ENCODE measurements at regions not wholly inside any gene's neighbourhood (a gene's known extent, or its start where the extent isn't known, plus 50 kb on each side); places are given as distances from the start of the nearest gene placed in this dataset.

DNA sequence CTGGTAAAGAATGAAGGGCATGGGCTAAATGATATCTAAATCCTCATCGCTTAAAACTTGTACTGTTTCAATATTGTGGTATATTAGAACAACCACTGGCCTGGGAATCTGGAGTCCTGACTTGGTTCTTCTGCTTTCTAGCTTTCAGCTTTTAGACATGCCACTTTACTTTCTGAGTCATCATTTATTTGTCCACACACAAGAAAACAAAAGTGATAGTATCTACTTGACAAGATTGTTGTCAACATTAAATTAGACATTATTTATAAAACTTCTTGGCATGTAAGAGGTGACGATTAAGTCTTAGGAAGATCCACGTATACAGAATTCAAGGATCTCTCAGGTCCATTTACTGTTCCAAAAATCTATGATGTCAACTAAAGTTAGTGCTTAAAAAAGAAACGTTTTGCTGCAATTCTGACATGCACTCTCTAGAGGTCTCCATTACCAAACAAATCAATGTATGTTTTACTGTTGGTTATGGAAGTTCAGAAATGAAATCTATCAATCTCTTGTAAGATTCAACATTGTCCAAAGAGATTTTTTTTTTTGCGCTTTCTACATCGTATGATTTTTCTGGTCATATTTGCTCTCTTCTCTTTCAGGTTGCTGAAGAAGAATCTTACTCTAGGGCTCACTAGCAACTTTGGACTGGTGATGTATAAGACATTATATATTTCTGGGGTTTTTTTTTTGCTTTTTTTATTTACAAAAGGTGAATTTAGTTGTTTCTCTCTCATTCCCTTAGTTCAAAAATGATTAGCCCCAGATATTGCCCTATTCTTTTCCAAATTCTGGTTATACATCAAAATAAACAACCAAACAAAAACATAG is 53.6 kb upstream of the DYNC1I1 start:
- peak; percentile 42 for DNase-seq (ENCODE audit: low spot score)

DNA sequence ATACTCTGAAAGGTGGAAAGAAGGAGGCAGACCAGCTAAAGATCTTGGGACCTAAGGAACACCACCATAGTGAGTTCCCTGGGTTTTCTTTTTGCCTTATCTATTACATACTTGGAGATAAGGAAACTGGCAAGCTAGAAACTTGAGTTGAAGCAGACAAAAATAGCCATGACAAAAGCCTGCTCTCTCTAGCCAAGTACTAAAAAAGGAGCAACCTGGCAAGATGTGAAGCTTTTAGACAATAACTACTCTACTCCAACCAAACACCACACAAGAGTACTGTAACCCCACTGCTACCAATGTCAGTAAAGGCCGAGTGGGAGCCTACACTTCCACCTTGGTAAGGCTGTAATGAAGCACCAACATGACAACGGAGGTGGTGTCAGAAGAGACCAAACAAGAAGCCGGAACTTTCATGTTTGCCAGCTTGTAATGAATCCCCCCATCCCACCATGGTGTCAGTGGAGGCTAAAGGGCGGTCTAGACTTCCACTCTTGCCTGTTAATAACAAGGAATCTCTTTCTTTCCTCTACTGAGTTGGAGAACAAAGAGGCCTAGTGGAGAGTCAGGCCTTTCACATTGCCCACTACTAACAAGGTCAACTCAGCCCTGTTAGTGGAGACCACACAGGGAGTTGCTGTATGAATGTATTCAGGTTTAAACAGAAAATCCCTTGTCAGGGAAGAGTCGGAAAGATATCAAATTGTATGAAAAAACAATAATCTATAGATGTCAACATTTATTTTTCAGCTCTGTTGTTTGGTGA is 55.8 kb upstream of the DYNC1I1 start:
- in situ Hi-C loops (cut with HindIII; ENCODE audit: low sequenced_read_pairs): no loop called here

More for the DNA sequence above, 53.6 kb upstream of the DYNC1I1 start:
- in situ Hi-C loops (cut with HindIII; ENCODE audit: low sequenced_read_pairs): no loop called here

DNA sequence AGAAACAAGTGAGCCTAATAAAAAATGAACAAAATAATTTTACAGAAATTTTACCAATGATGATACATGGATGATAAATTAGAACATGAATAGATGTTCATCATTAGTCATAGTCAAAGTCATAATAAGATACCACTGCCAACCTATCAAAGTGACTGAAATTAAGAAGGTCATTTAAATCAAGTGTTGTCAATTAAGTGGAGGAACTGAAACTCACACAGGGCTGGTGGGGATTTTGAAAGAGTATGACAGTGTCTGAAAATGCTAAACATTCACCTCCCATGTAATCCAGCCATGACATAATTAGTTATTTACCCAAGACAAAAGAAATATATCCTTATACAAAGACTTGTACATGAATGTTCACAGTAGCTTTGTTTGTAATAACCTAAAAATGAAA is 57.1 kb upstream of the DYNC1I1 start:
- no peak for DNase-seq (ENCODE audit: low spot score)
- in situ Hi-C loops (cut with HindIII; ENCODE audit: low sequenced_read_pairs): no loop called here

More for the DNA sequence above, 55.8 kb upstream of the DYNC1I1 start:
- DNase-seq (ENCODE audit: low spot score): no peak

DNA sequence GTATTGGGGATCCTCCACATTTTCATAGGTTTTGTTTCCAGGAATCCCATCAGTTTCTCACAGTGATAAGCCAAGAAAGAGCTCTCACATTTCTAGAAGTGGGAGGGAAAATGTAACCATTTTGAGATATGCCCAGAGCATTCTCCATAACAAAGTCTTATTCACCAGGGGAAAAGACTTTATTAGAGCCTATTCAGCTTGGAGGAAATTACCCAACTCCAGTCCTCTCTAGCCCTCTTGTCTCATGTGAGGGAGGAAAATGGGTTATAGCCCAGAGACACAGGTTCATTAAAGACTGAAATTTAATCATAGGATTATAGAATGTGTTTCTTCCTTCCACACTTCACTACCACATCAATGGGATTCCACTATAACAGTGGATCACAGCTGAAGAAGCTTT is 61.6 kb upstream of the DYNC1I1 start:
- in situ Hi-C loops (cut with HindIII; ENCODE audit: low sequenced_read_pairs): no loop called here
- DNase-seq (ENCODE audit: low spot score): no peak

DNA sequence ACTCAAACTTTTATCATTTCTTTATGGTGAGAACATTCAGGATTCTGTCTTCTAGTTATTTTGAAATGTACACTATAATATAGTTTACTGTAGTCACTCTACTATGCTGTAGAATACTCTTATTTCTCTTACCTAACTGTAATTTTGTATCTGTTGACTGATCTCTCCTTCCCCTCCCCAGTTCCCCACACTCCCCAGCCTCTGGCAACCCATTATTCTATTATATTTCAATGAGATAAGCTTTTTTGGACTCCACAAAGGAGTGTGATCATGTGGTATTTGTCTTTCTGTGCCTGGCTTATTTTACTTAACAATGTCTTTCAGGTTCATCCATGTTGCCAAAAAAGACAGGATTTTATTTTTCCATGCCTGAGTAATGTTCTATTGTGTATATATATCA is 71.4 kb upstream of the DYNC1I1 start:
- in situ Hi-C loops (cut with HindIII; ENCODE audit: low sequenced_read_pairs): no loop called here

DNA sequence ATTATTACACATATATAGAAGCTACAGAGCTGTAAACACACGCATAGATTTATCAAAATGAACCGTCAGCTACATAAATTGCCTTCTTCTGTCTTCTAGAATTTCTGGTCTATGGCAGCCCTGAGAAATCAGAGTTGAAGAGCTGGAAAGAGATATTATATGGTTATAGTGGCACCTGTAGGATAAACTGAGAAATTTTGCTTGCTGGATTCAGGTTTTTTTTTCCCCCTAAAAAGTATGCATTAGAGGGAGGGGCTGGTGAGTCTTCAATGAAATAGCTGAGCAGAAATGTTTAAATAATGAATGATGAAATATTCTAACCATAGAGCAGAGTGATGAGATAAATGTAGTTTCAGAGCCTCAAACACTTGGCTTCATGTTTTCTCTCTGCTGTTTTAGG is 78.0 kb upstream of the DYNC1I1 start:
- DNase-seq (ENCODE audit: low spot score): no peak
- in situ Hi-C loops (cut with HindIII; ENCODE audit: low sequenced_read_pairs): loop anchor here (25.0 kb wide), 1 partner anchor 182 kb away; no protein-coding TSS in a partner anchor

More for the DNA sequence above, 71.4 kb upstream of the DYNC1I1 start:
- DNase-seq (ENCODE audit: low spot score): no peak

DNA sequence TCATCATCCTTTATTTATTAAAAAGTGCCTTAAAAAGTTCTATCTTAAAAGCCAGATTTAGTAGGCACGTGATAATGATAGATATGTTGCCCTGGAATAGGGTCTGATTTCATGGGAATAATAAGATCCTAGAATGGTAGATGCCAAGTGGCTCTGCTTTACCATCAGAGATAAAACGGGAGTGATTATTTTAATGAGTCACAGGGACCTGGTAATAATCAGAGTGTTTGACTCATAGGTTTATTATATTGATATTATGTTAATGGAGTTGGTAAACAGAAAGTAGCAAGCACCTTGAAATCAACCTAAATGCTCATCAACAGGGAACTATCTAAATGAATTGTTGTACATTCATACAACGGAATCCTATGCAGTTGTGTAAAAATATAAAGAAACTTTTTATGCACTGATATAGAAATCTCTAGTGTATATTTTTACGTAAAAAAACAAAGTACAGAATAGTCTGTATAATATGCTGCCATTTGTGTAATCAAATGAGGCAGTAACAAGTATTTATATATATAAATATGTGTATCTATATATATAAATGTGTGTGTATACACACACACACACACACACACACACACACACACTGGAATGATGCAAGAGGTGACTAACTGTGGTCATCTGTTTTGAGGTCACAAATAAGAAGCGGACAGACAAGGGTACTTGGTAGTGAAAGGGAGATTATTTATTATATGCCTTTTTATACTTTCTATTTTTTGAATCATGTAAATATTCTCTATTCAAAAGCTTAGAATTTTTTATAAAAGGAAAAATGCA is 78.6 kb upstream of the DYNC1I1 start:
- in situ Hi-C loops (cut with HindIII; ENCODE audit: low sequenced_read_pairs): loop anchor here (25.0 kb wide), 1 partner anchor 181 kb away; no protein-coding TSS in a partner anchor
- no peak for DNase-seq (ENCODE audit: low spot score)

DNA sequence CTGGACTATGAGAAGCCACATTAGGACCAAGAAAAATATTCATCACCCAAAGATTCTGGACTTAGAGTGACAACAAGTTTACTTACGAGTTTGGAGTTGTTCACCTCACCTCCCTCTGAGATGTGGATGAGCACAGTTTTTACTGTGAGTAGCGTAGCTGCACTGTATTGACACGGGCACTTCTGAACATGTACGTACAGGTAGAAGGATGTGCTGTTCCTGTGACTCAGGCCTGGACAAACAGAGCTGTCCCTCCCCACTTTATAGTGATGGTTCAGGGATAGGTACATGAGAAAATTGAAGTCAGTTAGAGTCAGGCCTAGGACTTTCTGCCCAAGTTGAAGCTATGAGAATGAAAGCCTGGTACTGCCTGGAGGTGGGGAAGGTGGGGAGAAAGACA is 80.9 kb upstream of the DYNC1I1 start:
- DNase-seq (ENCODE audit: low spot score): no peak
- in situ Hi-C loops (cut with HindIII; ENCODE audit: low sequenced_read_pairs): loop anchor here (25.0 kb wide), 1 partner anchor 179 kb away; no protein-coding TSS in a partner anchor

DNA sequence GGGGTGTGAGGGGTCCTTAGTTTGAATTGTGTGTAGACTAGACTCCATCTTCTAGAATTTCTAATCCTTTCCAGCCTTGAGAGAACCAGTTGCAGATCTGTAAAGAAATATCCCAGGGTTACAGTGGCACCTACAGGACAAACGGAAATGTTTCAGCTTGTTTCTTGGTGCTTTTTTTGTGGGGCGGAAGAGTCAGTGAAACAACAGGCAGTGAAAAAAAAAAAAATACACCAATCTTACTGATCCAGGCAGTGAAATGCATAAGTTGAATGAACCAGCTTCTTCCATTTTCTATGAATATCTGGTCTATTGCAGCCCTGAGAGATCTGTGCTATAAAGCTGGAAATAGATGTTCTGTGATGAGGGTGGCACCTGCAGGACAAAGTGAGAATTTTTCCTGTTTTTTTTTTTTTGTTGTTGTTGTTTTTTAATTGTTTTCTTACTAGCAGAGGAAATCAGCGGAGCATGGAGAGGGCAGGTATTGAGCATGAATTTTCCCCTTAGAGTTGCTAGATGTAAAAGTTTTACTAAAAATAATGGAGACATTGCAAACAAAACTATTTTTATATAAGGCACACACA is 81.9 kb upstream of the DYNC1I1 start:
- in situ Hi-C loops (cut with HindIII; ENCODE audit: low sequenced_read_pairs): loop anchor here (25.0 kb wide), 1 partner anchor 178 kb away; no protein-coding TSS in a partner anchor
- peak; percentile 73 for DNase-seq (ENCODE audit: low spot score)

DNA sequence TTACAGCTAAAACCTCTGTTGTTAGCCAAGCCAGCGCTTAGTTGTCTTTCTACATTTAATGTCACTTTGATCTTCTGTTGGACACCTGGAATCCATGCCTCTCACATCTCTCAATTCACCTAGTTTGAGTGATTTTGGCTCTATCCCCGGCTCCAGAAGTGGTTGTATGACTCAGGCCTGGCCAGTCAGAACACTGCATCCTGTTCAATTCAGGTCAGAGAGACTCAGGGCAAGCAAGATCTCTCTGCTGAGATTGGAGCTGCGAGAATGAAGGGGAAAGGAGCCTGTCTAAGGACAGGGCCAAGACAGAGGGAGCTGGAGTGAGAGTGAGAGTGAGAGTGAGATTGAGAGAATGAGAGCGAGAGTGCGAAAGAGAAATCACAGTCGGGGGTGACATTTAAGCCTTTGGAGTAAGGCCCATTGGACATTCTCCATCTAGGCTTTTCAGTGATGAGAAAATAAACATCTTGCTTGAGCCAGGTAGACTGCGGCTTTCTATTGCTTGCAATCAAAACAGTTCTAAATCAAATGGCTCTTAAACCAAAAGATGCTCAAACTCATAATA is 83.3 kb upstream of the DYNC1I1 start:
- in situ Hi-C loops (cut with HindIII; ENCODE audit: low sequenced_read_pairs): loop anchor here (25.0 kb wide), 1 partner anchor 177 kb away; no protein-coding TSS in a partner anchor
- peak; percentile 83 for DNase-seq (ENCODE audit: low spot score)

DNA sequence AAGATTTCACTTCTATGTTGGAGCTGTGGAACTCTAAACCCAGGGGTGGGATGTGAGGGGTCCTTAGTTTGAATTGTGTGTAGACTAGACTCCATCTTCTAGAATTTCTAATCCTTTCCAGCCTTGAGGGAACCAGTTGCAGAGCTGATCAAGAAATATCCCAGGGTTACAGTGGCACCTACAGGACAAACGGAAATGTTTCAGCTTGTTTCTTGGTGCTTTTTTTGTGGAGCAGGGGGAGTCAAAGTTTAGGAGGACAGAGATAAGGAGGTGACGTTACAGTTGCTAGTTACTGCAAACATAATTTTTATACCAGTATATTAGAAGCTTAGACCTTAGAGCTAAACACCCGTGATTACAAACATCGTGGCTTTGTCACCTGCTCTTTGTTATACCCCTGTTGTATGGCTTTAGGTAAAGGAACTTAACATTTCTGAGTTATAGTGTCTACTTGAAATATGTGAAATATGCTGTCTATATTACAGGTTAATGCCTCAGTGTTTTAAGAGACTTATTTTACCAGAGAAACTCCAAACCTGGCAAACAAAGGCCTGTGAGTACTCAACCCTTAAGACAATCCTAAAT is 84.5 kb upstream of the DYNC1I1 start:
- DNase-seq (ENCODE audit: low spot score): peak; percentile 19
- in situ Hi-C loops (cut with HindIII; ENCODE audit: low sequenced_read_pairs): loop anchor here (25.0 kb wide), 1 partner anchor 176 kb away; no protein-coding TSS in a partner anchor

DNA sequence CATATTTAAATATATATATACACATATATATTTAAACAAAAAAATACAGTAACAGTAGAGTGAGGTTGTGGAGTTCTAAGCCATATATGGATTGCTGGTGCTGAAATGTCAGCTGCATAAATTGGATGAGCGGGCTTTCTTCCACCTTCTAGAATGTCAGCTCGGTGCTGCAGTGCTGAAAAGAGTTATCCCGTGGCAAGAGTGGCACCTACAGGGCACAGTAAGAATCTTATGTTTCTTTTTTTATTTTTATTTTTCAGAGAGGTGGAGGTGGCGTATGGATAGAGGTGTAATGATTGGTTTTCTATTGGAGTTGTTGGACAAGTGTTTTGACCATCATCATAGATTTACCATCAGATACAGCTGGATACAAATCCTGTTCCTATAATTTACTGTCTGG is 86.2 kb upstream of the DYNC1I1 start:
- in situ Hi-C loops (cut with HindIII; ENCODE audit: low sequenced_read_pairs): loop anchor here (25.0 kb wide), 1 partner anchor 174 kb away; no protein-coding TSS in a partner anchor
- DNase-seq (ENCODE audit: low spot score): peak; percentile 37

DNA sequence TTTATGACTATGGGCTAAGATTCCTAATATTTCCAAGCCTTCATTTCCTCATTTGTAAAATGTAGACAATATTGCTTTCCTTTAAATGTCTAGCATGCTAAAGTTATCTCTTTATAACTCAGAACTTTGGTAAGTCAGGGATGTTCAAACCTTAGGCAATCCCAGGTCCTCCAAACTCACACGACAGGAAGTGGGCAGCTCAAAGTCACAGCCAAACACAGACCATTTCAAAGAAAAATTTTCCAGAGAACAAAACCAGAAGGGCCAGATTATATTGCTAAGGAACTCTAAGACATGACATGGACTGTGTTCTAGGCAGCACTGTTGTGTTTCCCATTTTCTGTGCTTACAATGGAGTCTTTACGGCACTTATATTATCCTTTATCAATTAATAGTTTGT is 87.8 kb upstream of the DYNC1I1 start:
- in situ Hi-C loops (cut with HindIII; ENCODE audit: low sequenced_read_pairs): loop anchor here (25.0 kb wide), 1 partner anchor 172 kb away; no protein-coding TSS in a partner anchor

DNA sequence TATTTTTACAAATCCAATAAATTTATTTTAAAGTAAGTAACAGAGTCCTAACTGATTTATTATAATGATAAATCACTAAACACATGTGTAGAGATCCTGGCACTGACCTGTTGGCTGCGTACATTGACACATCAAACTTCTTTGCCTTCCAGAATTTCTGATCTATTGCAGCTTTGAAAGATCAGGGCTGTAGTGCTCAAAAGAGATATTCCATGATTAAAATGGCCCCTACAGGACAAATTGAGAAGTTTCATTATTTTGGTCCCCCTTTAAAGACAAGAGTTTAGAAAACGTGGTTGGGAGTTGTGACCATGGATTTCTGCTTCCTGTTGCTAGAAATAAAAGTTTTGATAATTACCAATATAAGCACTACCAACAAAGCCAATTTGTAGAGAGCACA is 87.7 kb upstream of the PDK4 start:
- peak; percentile 12 for DNase-seq (ENCODE audit: low spot score)
- in situ Hi-C loops (cut with HindIII; ENCODE audit: low sequenced_read_pairs): loop anchor here (25.0 kb wide), 1 partner anchor 172 kb away; no protein-coding TSS in a partner anchor

More for the DNA sequence above, 87.8 kb upstream of the DYNC1I1 start:
- DNase-seq (ENCODE audit: low spot score): no peak

DNA sequence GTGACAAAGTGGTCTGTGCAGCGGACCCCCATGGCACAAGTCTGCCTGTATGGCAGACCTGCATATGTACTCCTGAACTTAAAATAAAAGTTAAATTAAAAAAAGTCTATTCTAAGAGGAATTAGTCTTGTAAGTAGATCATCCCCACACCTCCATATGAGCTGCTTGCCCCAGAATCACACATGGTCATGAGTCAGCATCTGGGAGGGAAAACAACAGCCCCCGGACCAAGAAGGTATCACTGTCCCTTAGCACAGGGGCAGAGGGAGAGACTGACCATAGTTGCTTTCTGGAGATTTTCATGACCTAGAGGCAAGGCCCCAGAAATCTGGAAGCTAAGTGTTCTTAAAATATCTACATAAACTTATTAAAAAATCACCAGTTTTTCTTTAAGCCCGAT is 86.6 kb upstream of the PDK4 start:
- in situ Hi-C loops (cut with HindIII; ENCODE audit: low sequenced_read_pairs): loop anchor here (25.0 kb wide), 1 partner anchor 171 kb away; no protein-coding TSS in a partner anchor
- no peak for DNase-seq (ENCODE audit: low spot score)

DNA sequence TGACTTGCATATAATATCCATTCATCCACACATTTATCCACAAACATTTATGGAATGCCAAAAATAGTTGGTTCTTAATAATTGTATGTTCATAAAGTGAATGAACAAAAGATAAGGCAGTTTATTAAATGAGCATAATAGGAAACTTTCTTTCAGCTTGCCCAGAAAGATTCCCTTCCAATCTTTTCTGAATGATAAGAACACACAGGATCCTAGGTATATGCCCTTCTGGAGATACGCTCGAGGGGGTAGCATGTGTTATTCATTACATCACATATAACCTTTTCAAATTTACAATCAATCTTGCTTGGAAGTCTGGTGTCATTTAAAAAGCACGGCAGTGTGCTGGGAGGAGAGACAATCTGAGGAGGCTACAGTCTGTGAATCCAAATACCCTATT is 80.4 kb upstream of the PDK4 start:
- DNase-seq (ENCODE audit: low spot score): no peak
- in situ Hi-C loops (cut with HindIII; ENCODE audit: low sequenced_read_pairs): loop anchor here (25.0 kb wide), 1 partner anchor 164 kb away; no protein-coding TSS in a partner anchor

DNA sequence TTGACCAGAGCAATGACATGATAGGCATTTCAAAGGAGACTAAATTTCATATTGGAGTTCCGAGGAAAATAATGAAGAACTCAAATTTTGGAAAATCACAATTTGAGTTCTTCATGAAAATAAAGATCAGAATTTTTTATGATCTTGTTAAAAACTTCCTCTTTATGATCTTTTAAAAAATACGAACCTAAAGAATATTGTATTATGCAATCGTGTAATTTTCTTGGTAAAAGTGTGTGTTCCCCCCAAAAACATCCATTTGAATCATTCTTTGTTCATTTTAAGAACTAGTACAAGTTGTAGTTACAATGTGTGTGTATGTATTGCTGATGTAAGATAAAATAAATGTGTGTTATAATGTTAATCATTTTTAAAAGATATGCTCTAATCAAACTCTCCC is 79.3 kb upstream of the PDK4 start:
- DNase-seq (ENCODE audit: low spot score): no peak
- in situ Hi-C loops (cut with HindIII; ENCODE audit: low sequenced_read_pairs): loop anchor here (25.0 kb wide), 1 partner anchor 163 kb away; no protein-coding TSS in a partner anchor

DNA sequence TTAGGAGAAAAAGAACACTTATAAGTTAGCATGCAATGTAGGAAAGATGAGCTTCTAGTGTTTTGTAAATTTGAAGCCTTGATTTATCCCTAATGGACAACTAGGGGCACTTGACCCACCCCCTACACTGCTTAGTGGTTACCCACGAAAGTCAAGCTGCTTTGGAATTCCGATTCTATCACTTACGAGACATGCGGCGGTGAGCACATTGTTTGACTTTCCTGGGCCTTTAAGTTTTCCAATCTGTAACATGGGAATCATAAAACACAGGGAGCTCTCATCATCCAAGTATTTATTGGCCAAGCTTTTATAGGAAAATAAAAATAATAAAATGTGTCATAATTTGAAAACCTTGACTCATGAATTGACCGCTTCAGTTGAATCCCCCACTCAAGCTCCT is 78.7 kb upstream of the PDK4 start:
- no peak for DNase-seq (ENCODE audit: low spot score)
- in situ Hi-C loops (cut with HindIII; ENCODE audit: low sequenced_read_pairs): loop anchor here (25.0 kb wide), 1 partner anchor 163 kb away; no protein-coding TSS in a partner anchor

All from G401 (cell line).